Astrocyte of the cerebellum (primary cell): ENCODE measurements at regions not wholly inside any gene's neighbourhood (a gene's known extent, or its start where the extent isn't known, plus 50 kb on each side); places are given as distances from the start of the nearest gene placed in this dataset.

Experiments
- DNase-seq: peaks from one replicate; pipeline ENCODE4 v3.0.0-alpha.2; 2011; ENCODE audit warnings: low read depth
- H3K4me3 ChIP-seq: 2 replicates; pipeline ENCODE4 v1.5.1; 2011; ENCODE audit warnings: mild to moderate bottlenecking, low read depth, low read length, moderate library complexity
- in situ Hi-C: cut with HindIII; loops from 2 replicates; pipeline ENCODE4 v1.10.0; 2017; ENCODE audit warnings: low sequenced_read_pairs
- TF ChIP-seq, protein P1 (sequence below): IDR thresholded peaks from 2 replicates; pipeline ENCODE4 v1.5.1; 2012; ENCODE audit warnings: low read length, low read depth, moderate library complexity, mild to moderate bottlenecking; ENCODE audit errors: missing control alignments

- DNase-seq, result no peak
- in situ Hi-C loops, result no loop called here
- H3K4me3 ChIP-seq, result no peak overlapping the region
- TF ChIP-seq, protein P1, sequence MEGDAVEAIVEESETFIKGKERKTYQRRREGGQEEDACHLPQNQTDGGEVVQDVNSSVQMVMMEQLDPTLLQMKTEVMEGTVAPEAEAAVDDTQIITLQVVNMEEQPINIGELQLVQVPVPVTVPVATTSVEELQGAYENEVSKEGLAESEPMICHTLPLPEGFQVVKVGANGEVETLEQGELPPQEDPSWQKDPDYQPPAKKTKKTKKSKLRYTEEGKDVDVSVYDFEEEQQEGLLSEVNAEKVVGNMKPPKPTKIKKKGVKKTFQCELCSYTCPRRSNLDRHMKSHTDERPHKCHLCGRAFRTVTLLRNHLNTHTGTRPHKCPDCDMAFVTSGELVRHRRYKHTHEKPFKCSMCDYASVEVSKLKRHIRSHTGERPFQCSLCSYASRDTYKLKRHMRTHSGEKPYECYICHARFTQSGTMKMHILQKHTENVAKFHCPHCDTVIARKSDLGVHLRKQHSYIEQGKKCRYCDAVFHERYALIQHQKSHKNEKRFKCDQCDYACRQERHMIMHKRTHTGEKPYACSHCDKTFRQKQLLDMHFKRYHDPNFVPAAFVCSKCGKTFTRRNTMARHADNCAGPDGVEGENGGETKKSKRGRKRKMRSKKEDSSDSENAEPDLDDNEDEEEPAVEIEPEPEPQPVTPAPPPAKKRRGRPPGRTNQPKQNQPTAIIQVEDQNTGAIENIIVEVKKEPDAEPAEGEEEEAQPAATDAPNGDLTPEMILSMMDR, result no peak
Observed at GRCh38 chr13:89803839-89804238, 1543.6 kb upstream of the MIR17HG start.

- DNase-seq, result no peak
- H3K4me3 ChIP-seq, result no peak overlapping the region
- TF ChIP-seq, protein P1, result no peak
- in situ Hi-C loops, result no loop called here
Observed at GRCh38 chr13:89806594-89806993, 1540.9 kb upstream of the MIR17HG start.

DNA sequence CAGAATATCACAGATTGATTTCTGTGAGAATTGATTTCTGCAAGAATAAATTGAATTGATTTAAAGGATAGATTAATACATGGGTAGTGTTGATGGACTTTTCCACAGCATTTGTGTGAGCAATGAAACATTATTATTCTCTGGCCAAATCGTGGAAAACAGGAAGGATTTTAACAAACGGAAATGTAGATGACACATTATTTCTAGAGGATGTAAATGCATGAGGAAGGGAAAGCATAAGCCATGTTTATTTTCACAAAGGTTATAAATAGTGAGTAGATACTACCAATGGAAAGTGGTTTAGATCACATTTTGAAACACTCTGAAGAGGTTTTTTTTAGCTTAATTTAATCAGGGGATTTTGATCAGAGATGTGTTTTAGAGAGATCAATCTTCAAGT, 1534.6 kb upstream of the MIR17HG start:
- no peak overlapping the region for H3K4me3 ChIP-seq
- in situ Hi-C loops, result no loop called here
- TF ChIP-seq, protein P1, result no peak
- no peak for DNase-seq

GRCh38 chr13:89816404-89816803, 1531.1 kb upstream of the MIR17HG start:
- TF ChIP-seq, protein P1, result no peak
- H3K4me3 ChIP-seq, result no peak overlapping the region
- in situ Hi-C loops, result no loop called here
- no peak for DNase-seq

DNA sequence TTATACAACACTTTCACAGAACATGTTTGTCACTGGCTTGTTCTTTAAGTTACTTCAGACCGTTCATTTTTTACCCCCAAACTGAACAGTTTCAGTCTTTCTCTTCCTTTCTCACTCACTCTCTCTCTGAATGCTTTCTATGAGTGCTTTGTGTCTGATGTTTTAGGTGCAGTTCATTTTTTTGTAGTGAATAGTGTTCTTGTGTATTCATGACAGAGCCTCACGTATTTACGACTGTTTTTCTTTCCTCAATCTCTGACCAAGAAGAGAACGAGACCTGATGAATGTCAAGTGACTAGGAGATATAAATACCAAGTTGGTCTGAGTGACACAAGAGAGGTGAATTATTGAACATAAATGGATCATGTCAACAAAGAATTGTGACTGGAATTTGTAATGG, 1525.0 kb upstream of the MIR17HG start:
- no peak for DNase-seq
- TF ChIP-seq, protein P1, result no peak
- H3K4me3 ChIP-seq, result no peak overlapping the region
- in situ Hi-C loops, result no loop called here

DNA sequence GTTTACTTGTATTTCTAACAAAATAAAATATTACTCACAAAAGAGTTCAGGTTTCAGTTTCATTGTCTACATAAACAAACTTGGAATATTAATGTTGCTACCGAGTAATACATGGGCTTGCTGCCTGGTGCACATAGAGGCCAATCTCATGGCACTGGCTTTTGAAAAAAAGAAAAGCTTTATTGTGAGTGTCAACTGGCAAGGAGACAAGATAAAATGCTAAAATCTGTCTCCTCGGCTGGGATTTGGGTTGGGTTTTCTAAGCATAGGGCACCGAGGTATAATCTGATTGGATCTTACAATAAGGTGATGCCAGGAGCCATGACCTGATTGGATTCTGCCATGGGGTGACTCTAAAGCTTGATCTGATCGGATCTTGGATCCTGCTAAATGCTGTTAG, 1519.9 kb upstream of the MIR17HG start:
- in situ Hi-C loops, result no loop called here
- DNase-seq, result no peak

More for the DNA sequence above, 1519.9 kb upstream of the MIR17HG start:
- H3K4me3 ChIP-seq, result no peak overlapping the region
- TF ChIP-seq, protein P1, result no peak
